ENCODE measurements at regions not wholly inside any gene's neighbourhood (a gene's known extent, or its start where the extent isn't known, plus 50 kb on each side); places are given as distances from the start of the nearest gene placed in this dataset.
A peak's percentile ranks its signal among the peaks of the same experiment; 100 is the strongest.

DNA sequence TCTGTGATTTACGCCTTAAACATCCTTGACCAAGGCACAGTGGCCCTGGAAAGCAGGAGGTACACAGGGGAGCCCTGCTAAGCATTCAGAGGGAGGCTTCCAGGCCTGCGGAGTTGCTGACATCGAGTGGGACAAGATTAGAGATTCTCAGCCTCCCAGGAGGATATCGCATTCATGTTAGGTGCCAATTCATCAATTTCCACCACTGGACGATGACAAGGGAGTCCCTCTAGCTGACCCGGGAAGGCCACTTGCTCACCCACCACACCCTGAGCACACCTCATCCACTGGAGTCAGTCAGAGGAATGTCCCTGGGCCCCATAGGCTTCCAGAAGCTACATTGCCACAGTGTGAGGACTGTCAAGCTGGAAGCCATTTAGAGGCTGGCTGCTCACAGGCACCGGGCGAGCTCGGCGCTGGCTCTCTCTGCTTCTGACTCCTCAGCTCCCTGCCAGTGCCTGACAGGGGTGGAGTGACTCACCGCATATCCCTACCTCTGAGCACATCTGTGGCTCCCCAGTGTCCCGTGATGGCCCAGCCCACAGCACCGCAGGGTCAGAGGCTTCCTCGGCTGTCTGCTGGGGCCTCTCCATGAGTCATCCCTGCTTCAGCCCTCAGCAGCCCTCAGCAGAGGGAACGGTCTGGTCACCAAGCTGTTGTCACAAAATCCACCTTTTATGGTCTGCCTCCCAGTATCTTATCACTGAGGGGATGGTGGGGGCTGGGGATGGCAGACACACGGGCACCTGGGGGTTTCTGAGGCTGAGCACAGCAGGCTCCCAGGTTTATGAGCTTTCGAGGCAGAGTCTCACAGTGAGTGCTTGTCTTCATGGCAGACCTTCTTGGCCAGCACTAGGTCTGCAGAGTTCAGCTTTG is 117.5 kb downstream of the ZNF608 start:
- in situ Hi-C loops (cut with MboI), result no loop called here
- H3K4me2 ChIP-seq (ENCODE audit: unreplicated experiment), result peak overlapping the region; percentile 41
- no peaks in the 10 kb centered on the region for H3K9me3 ChIP-seq (ENCODE audit: low read depth)
- no peaks in the 10 kb centered on the region for H3K79me2 ChIP-seq (ENCODE audit: insufficient read depth)
- no peaks in the 10 kb centered on the region for H4K20me1 ChIP-seq (ENCODE audit: insufficient read depth)
- no peaks in the 10 kb centered on the region for H3K9me2 ChIP-seq (ENCODE audit: insufficient read depth)
- TF ChIP-seq EZH2 (IDR thresholded peaks at IDR 0.05; ENCODE audit: insufficient read depth, poor library complexity, severe bottlenecking) (no peak), EZH2phosphoT487 (IDR thresholded peaks at IDR 0.05; ENCODE audit: insufficient read depth, low read depth) (no peak)
- H3K27me3 ChIP-seq (replicated peaks; ENCODE audit: insufficient read depth), result no peaks in the 10 kb centered on the region
- peak; percentile 98 for DNase-seq
- peak overlapping the region; percentile 55 for H3K9ac ChIP-seq
- 0 out of 2 replicates have a peak overlapping the region, but pooled peaks have one; percentile 20 for H3K4me3 ChIP-seq
- peaks cover 31% of the 10 kb centered on the region for H3K4me1 ChIP-seq (ENCODE audit: insufficient read depth)
- H3K36me3 ChIP-seq (ENCODE audit: low read depth), result no peaks in the 10 kb centered on the region
- H3F3A ChIP-seq (ENCODE audit: insufficient read depth), result peaks cover 14% of the 10 kb centered on the region
- WGBS, 2 experiments (ENCODE audit: low coverage in 1 of 2, low lambda C conversion rate in 2 of 2, missing lambda C conversion rate in 2 of 2), result 11 to 12% methylated on average over 17 of the region's 17 CpGs
- peak overlapping the region; percentile 68 for H2AFZ ChIP-seq
- H3K27ac ChIP-seq, result peak overlapping the region; percentile 70

DNA sequence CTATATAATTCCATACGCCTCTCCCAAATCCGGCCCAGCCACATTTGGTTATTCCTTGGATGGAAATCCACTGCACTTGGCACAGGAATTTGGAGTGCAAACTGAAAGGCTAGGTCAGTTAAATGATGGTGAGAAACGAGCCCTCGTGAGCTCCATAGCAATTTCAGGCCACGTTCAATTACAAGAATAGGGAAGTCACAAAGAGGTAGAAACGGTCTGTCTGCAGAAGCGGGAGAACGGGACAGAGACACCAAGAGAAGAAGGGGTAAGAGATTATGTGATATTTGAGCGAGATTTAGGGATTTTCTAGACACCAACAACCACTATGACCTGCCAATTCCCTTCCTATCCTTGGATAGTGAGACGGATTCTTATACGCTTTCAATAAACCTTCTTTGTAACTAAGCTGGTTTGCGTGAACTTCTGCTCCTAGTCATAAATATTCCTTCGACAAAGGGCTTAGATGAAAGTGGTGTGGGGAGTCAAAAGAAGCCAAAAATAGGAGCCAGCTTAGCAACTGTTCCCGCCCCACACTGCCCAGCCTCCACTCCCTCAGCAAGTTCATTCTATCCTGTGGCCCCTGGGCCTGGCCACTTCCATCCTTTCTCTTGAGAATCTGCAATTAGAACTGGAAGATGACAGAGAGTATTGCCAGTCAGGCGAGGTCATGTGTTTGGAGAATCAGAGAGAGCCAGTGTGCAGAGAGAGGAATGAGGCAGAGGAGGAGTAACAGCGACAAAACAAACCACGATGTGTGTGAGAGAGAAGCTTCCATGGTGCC is 118.4 kb downstream of the ZNF608 start:
- DNase-seq, result peak; percentile 29
- peak overlapping the region; percentile 39 for H3K4me2 ChIP-seq (ENCODE audit: unreplicated experiment)
- H3K9ac ChIP-seq, result 0 out of 2 replicates have a peak overlapping the region, but pooled peaks have one; percentile 43
- peaks cover 29% of the 10 kb centered on the region for H3K4me1 ChIP-seq (ENCODE audit: insufficient read depth)
- H3K4me3 ChIP-seq, result no peak overlapping the region
- peak overlapping the region; percentile 70 for H3K27ac ChIP-seq
- no peaks in the 10 kb centered on the region for H3K79me2 ChIP-seq (ENCODE audit: insufficient read depth)
- no peaks in the 10 kb centered on the region for H3K36me3 ChIP-seq (ENCODE audit: low read depth)
- H3K9me3 ChIP-seq (ENCODE audit: low read depth), result no peaks in the 10 kb centered on the region
- H3F3A ChIP-seq (ENCODE audit: insufficient read depth), result 0 out of 2 replicates have a peak, but pooled peaks cover 11% of the 10 kb centered on the region
- H3K27me3 ChIP-seq (replicated peaks; ENCODE audit: insufficient read depth), result no peaks in the 10 kb centered on the region
- H4K20me1 ChIP-seq (ENCODE audit: insufficient read depth), result no peaks in the 10 kb centered on the region
- no peak for TF ChIP-seq EZH2phosphoT487 (IDR thresholded peaks at IDR 0.05; ENCODE audit: insufficient read depth, low read depth)
- TF ChIP-seq EZH2 (IDR thresholded peaks at IDR 0.05; ENCODE audit: insufficient read depth, poor library complexity, severe bottlenecking), result no peak
- 94% methylated on average over 17 of the region's 17 CpGs for WGBS, 2 experiments (ENCODE audit: low coverage in 1 of 2, low lambda C conversion rate in 2 of 2, missing lambda C conversion rate in 2 of 2)
- H2AFZ ChIP-seq, result peak overlapping the region; percentile 68
- H3K9me2 ChIP-seq (ENCODE audit: insufficient read depth), result no peaks in the 10 kb centered on the region
- in situ Hi-C loops (cut with MboI), result no loop called here

DNA sequence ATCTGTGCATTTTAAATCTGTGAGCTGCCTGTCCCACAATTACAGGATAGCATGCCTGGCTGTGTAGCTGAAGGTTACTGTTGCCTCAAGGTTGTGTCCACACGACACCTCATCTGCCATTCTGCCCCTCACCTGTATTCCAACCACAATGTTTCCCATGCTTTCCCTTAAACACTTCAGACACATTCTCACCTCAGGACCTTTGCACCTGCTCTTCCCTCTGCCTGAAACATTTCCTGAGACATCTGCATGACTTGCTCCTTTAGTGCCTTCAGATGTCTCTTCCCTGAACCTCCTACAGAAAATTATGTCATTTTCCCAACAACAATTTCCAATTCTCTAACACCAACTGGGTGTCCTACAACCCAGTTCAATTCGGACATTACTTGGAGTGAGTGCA is 120.4 kb downstream of the ZNF608 start:
- Histone ChIP-seq H4K20me1 (ENCODE audit: insufficient read depth) (no peaks in the 10 kb centered on the region), H3K9ac (no peak overlapping the region), H3K4me1 (ENCODE audit: insufficient read depth) (peaks cover 26% of the 10 kb centered on the region), H3K4me2 (ENCODE audit: unreplicated experiment) (no peak overlapping the region), H2AFZ (no peak overlapping the region), H3K27ac (no peak overlapping the region), H3K27me3 (replicated peaks; ENCODE audit: insufficient read depth) (no peaks in the 10 kb centered on the region), H3K4me3 (no peak overlapping the region), H3K9me2 (ENCODE audit: insufficient read depth) (no peaks in the 10 kb centered on the region), H3K36me3 (ENCODE audit: low read depth) (no peaks in the 10 kb centered on the region), H3K9me3 (ENCODE audit: low read depth) (no peaks in the 10 kb centered on the region), H3K79me2 (ENCODE audit: insufficient read depth) (no peaks in the 10 kb centered on the region), H3F3A (ENCODE audit: insufficient read depth) (0 out of 2 replicates have a peak, but pooled peaks cover 11% of the 10 kb centered on the region)
- 81 to 100% methylated on average over 2 of the region's 2 CpGs for WGBS, 2 experiments (ENCODE audit: low coverage in 1 of 2, low lambda C conversion rate in 2 of 2, missing lambda C conversion rate in 2 of 2)
- TF ChIP-seq EZH2phosphoT487 (IDR thresholded peaks at IDR 0.05; ENCODE audit: insufficient read depth, low read depth) (no peak), EZH2 (IDR thresholded peaks at IDR 0.05; ENCODE audit: insufficient read depth, poor library complexity, severe bottlenecking) (no peak)
- in situ Hi-C loops (cut with MboI), result no loop called here
- no peak for DNase-seq

DNA sequence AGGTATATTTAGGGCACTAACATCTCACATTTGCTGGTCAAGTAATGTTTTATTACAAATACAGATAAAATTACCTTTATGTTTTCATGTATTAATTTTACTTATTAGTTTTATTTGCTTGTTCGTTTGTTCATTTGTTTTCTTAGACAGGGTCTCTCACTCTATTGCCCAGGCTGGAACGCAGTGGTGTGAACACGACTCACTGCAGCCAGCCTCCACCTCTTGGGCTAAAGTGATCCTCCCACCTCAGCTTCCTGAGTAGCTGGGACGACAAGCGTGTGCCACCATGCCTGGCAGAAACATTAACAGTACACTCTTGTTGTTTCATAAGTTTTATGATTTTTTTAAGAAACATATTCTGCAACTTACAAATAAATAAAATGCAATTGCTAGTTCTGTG is 123.2 kb downstream of the ZNF608 start:
- no peaks in the 10 kb centered on the region for H3K9me2 ChIP-seq (ENCODE audit: insufficient read depth)
- H4K20me1 ChIP-seq (ENCODE audit: insufficient read depth), result no peaks in the 10 kb centered on the region
- H3K4me2 ChIP-seq (ENCODE audit: unreplicated experiment), result no peak overlapping the region
- peaks cover 2% of the 10 kb centered on the region; the same call in 1 of the 2 replicates for H3K4me1 ChIP-seq (ENCODE audit: insufficient read depth)
- no peaks in the 10 kb centered on the region for H3K79me2 ChIP-seq (ENCODE audit: insufficient read depth)
- no peaks in the 10 kb centered on the region for H3K27me3 ChIP-seq (replicated peaks; ENCODE audit: insufficient read depth)
- no peak overlapping the region for H3K27ac ChIP-seq
- no peak overlapping the region for H3K9ac ChIP-seq
- H2AFZ ChIP-seq, result no peak overlapping the region
- 0 out of 2 replicates have a peak, but pooled peaks cover 5% of the 10 kb centered on the region for H3F3A ChIP-seq (ENCODE audit: insufficient read depth)
- no peak for DNase-seq
- no peaks in the 10 kb centered on the region for H3K9me3 ChIP-seq (ENCODE audit: low read depth)
- 71 to 86% methylated on average over 5 of the region's 5 CpGs for WGBS, 2 experiments (ENCODE audit: low coverage in 1 of 2, low lambda C conversion rate in 2 of 2, missing lambda C conversion rate in 2 of 2)
- in situ Hi-C loops (cut with MboI), result no loop called here
- no peak overlapping the region for H3K4me3 ChIP-seq
- TF ChIP-seq EZH2 (IDR thresholded peaks at IDR 0.05; ENCODE audit: insufficient read depth, poor library complexity, severe bottlenecking) (no peak), EZH2phosphoT487 (IDR thresholded peaks at IDR 0.05; ENCODE audit: insufficient read depth, low read depth) (no peak)
- no peaks in the 10 kb centered on the region for H3K36me3 ChIP-seq (ENCODE audit: low read depth)
